ENCODE measurements at regions not wholly inside any gene's neighbourhood (a gene's known extent, or its start where the extent isn't known, plus 50 kb on each side); places are given as distances from the start of the nearest gene placed in this dataset.

- no peak overlapping the region for H3K4ac ChIP-seq (ENCODE audit: low read depth, low read length)
- H2BK120ac ChIP-seq (ENCODE audit: insufficient read depth, low read length, poor library complexity): no peak overlapping the region
- H2BK12ac ChIP-seq (ENCODE audit: low read length): no peak overlapping the region
- no peak overlapping the region for H3K4me2 ChIP-seq (ENCODE audit: low read length)
- no peak overlapping the region for H3K9ac ChIP-seq (ENCODE audit: low read length)
- H3K14ac ChIP-seq (ENCODE audit: low read length): no peak overlapping the region
- H3K36me3 ChIP-seq (ENCODE audit: control insufficient read depth in 1 of 2, insufficient read depth in 2 of 2, low read length in 2 of 2): no peaks in the 10 kb centered on the region
- no CpG with 5 or more reads among the region's 3 CpGs for WGBS (ENCODE audit: extremely low coverage, insufficient coverage, insufficient read length)
- no peak overlapping the region for H2AFZ ChIP-seq (ENCODE audit: insufficient read depth, low read length, poor library complexity)
- no peaks in the 10 kb centered on the region for H3K27me3 ChIP-seq (ENCODE audit: insufficient read depth, low read length)
- H4K91ac ChIP-seq (ENCODE audit: low read depth, low read length): no peak overlapping the region
- H4K12ac ChIP-seq (ENCODE audit: low read depth, low read length): no peak overlapping the region
- H2AK5ac ChIP-seq (ENCODE audit: low read length): no peak overlapping the region
- H3K18ac ChIP-seq (ENCODE audit: low read length): no peak overlapping the region
- no peak for DNase-seq
- H3K4me1 ChIP-seq (ENCODE audit: control insufficient read depth in 1 of 2, insufficient read depth in 2 of 2, low read length in 2 of 2): no peaks in the 10 kb centered on the region
- H3K27ac ChIP-seq (ENCODE audit: low read depth, low read length): no peak overlapping the region
- no peak overlapping the region for H4K8ac ChIP-seq (ENCODE audit: low read depth, low read length)
- H3K79me1 ChIP-seq (ENCODE audit: low read length): no peaks in the 10 kb centered on the region
- no peaks in the 10 kb centered on the region for H3K9me3 ChIP-seq (ENCODE audit: insufficient read depth, low read depth, low read length)
- H3K23ac ChIP-seq (ENCODE audit: low read length): no peak overlapping the region
- H3K4me3 ChIP-seq (ENCODE audit: low read depth, low read length): no peak overlapping the region
- no peaks in the 10 kb centered on the region for H3K79me2 ChIP-seq (ENCODE audit: control insufficient read depth, insufficient read depth, low read length, poor library complexity)
- no peak overlapping the region for H2BK5ac ChIP-seq (ENCODE audit: low read depth, low read length, poor library complexity)
Observed at GRCh38 chr14:26905229-26905628, 307.4 kb upstream of the NOVA1 start.

DNA sequence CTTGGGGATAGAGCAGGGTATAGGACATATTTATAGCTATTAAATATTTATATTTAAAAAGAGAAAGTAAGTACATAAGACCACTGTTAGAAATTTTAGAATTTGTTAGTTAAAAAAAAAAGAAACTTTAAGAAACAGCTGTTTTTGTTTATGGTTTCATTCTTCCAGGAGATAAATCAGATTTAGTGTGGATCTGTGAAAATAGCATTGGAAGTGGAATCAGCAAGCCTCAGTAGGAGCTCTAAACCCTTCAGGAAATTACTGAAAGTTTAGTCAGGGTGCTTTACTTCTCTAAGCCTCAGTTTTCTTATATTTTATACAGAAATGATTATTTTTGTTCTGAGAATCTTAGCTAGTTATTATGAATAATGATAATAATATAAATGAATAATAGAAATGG lies 316.0 kb upstream of the NOVA1 start:
- no peak for DNase-seq
- no peak overlapping the region for H3K4me2 ChIP-seq (ENCODE audit: low read length)
- H4K12ac ChIP-seq (ENCODE audit: low read depth, low read length): no peak overlapping the region
- H3K79me2 ChIP-seq (ENCODE audit: control insufficient read depth, insufficient read depth, low read length, poor library complexity): no peaks in the 10 kb centered on the region
- no peak overlapping the region for H3K14ac ChIP-seq (ENCODE audit: low read length)
- H2AK5ac ChIP-seq (ENCODE audit: low read length): no peak overlapping the region
- no peak overlapping the region for H4K8ac ChIP-seq (ENCODE audit: low read depth, low read length)
- H3K4ac ChIP-seq (ENCODE audit: low read depth, low read length): no peak overlapping the region
- no peak overlapping the region for H3K4me3 ChIP-seq (ENCODE audit: low read depth, low read length)
- H3K36me3 ChIP-seq (ENCODE audit: control insufficient read depth in 1 of 2, insufficient read depth in 2 of 2, low read length in 2 of 2): no peaks in the 10 kb centered on the region
- H3K9ac ChIP-seq (ENCODE audit: low read length): no peak overlapping the region
- H4K91ac ChIP-seq (ENCODE audit: low read depth, low read length): no peak overlapping the region
- no peaks in the 10 kb centered on the region for H3K4me1 ChIP-seq (ENCODE audit: control insufficient read depth in 1 of 2, insufficient read depth in 2 of 2, low read length in 2 of 2)
- no peak overlapping the region for H2BK5ac ChIP-seq (ENCODE audit: low read depth, low read length, poor library complexity)
- no peaks in the 10 kb centered on the region for H3K79me1 ChIP-seq (ENCODE audit: low read length)
- no peak overlapping the region for H2BK12ac ChIP-seq (ENCODE audit: low read length)
- H2AFZ ChIP-seq (ENCODE audit: insufficient read depth, low read length, poor library complexity): no peak overlapping the region
- H2BK120ac ChIP-seq (ENCODE audit: insufficient read depth, low read length, poor library complexity): no peak overlapping the region
- H3K23ac ChIP-seq (ENCODE audit: low read length): no peak overlapping the region
- H3K27ac ChIP-seq (ENCODE audit: low read depth, low read length): no peak overlapping the region
- no peaks in the 10 kb centered on the region for H3K9me3 ChIP-seq (ENCODE audit: insufficient read depth, low read depth, low read length)
- no peaks in the 10 kb centered on the region for H3K27me3 ChIP-seq (ENCODE audit: insufficient read depth, low read length)
- no peak overlapping the region for H3K18ac ChIP-seq (ENCODE audit: low read length)

DNA sequence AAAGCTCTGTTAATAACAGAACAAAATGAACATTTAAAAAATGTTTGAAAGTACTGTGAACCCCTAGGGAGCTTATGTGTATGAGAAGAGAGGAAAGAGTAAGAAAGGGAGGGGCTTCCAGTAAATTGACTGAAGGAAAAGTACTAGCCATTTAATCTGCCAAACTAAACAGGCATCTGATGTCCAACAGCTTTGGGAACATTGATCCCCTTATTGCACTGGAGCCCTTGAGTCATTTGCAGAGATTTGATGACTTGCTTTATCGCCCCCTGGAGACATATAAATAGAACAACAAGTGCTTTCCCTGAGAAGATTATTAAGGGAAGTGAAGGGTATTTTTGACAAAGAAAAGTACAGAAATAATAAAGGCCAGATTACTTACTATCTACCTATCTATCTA lies 319.3 kb upstream of the NOVA1 start:
- no peak overlapping the region for H4K91ac ChIP-seq (ENCODE audit: low read depth, low read length)
- H2AFZ ChIP-seq (ENCODE audit: insufficient read depth, low read length, poor library complexity): no peak overlapping the region
- no peaks in the 10 kb centered on the region for H3K36me3 ChIP-seq (ENCODE audit: control insufficient read depth in 1 of 2, insufficient read depth in 2 of 2, low read length in 2 of 2)
- H3K27ac ChIP-seq (ENCODE audit: low read depth, low read length): no peak overlapping the region
- no peaks in the 10 kb centered on the region for H3K27me3 ChIP-seq (ENCODE audit: insufficient read depth, low read length)
- no peak overlapping the region for H3K23ac ChIP-seq (ENCODE audit: low read length)
- no peak overlapping the region for H3K4ac ChIP-seq (ENCODE audit: low read depth, low read length)
- no peaks in the 10 kb centered on the region for H3K9me3 ChIP-seq (ENCODE audit: insufficient read depth, low read depth, low read length)
- H3K9ac ChIP-seq (ENCODE audit: low read length): no peak overlapping the region
- H3K14ac ChIP-seq (ENCODE audit: low read length): no peak overlapping the region
- no peak overlapping the region for H2BK12ac ChIP-seq (ENCODE audit: low read length)
- H3K79me2 ChIP-seq (ENCODE audit: control insufficient read depth, insufficient read depth, low read length, poor library complexity): no peaks in the 10 kb centered on the region
- H3K18ac ChIP-seq (ENCODE audit: low read length): no peak overlapping the region
- DNase-seq: peak in 1 of 2 donors; percentile 27
- no peak overlapping the region for H2BK5ac ChIP-seq (ENCODE audit: low read depth, low read length, poor library complexity)
- no peak overlapping the region for H3K4me3 ChIP-seq (ENCODE audit: low read depth, low read length)
- WGBS (ENCODE audit: extremely low coverage, insufficient coverage, insufficient read length): no CpG with 5 or more reads among the region's 1 CpG
- H2BK120ac ChIP-seq (ENCODE audit: insufficient read depth, low read length, poor library complexity): no peak overlapping the region
- H4K8ac ChIP-seq (ENCODE audit: low read depth, low read length): no peak overlapping the region
- H3K79me1 ChIP-seq (ENCODE audit: low read length): no peaks in the 10 kb centered on the region
- no peak overlapping the region for H2AK5ac ChIP-seq (ENCODE audit: low read length)
- no peak overlapping the region for H4K12ac ChIP-seq (ENCODE audit: low read depth, low read length)
- H3K4me1 ChIP-seq (ENCODE audit: control insufficient read depth in 1 of 2, insufficient read depth in 2 of 2, low read length in 2 of 2): no peaks in the 10 kb centered on the region
- H3K4me2 ChIP-seq (ENCODE audit: low read length): no peak overlapping the region

GRCh38 chr14:26925876-26926584 lies 328.2 kb upstream of the NOVA1 start:
- Histone ChIP-seq H2BK5ac (ENCODE audit: low read depth, low read length, poor library complexity) (no peak overlapping the region), H3K27ac (ENCODE audit: low read depth, low read length) (no peak overlapping the region), H3K79me2 (ENCODE audit: control insufficient read depth, insufficient read depth, low read length, poor library complexity) (no peaks in the 10 kb centered on the region), H3K14ac (ENCODE audit: low read length) (no peak overlapping the region), H4K91ac (ENCODE audit: low read depth, low read length) (no peak overlapping the region), H3K36me3 (ENCODE audit: control insufficient read depth in 1 of 2, insufficient read depth in 2 of 2, low read length in 2 of 2) (no peaks in the 10 kb centered on the region), H3K79me1 (ENCODE audit: low read length) (no peaks in the 10 kb centered on the region), H2BK120ac (ENCODE audit: insufficient read depth, low read length, poor library complexity) (no peak overlapping the region), H3K4me3 (ENCODE audit: low read depth, low read length) (no peak overlapping the region), H3K4me2 (ENCODE audit: low read length) (no peak overlapping the region), H3K9ac (ENCODE audit: low read length) (no peak overlapping the region), H2AK5ac (ENCODE audit: low read length) (no peak overlapping the region), H3K27me3 (ENCODE audit: insufficient read depth, low read length) (no peaks in the 10 kb centered on the region), H3K18ac (ENCODE audit: low read length) (no peak overlapping the region), H3K4ac (ENCODE audit: low read depth, low read length) (no peak overlapping the region), H4K12ac (ENCODE audit: low read depth, low read length) (no peak overlapping the region), H3K9me3 (ENCODE audit: insufficient read depth, low read depth, low read length) (no peaks in the 10 kb centered on the region), H4K8ac (ENCODE audit: low read depth, low read length) (no peak overlapping the region), H2BK12ac (ENCODE audit: low read length) (no peak overlapping the region), H2AFZ (ENCODE audit: insufficient read depth, low read length, poor library complexity) (no peak overlapping the region), H3K4me1 (ENCODE audit: control insufficient read depth in 1 of 2, insufficient read depth in 2 of 2, low read length in 2 of 2) (no peaks in the 10 kb centered on the region), H3K23ac (ENCODE audit: low read length) (no peak overlapping the region)
- WGBS (ENCODE audit: extremely low coverage, insufficient coverage, insufficient read length): no CpG with 5 or more reads among the region's 8 CpGs
- peak; percentile 5 to 69 for DNase-seq
